ENCODE measurements at regions not wholly inside any gene's neighbourhood (a gene's known extent, or its start where the extent isn't known, plus 50 kb on each side); places are given as distances from the start of the nearest gene placed in this dataset.

GRCh38 chr20:23151008-23151703 is 65.0 kb upstream of the CD93 start:
- peaks cover 13 to 89% (median 54%) of the 10 kb centered on the region in 4 experiments for H3K4me1 ChIP-seq (ENCODE audit: control extremely low read depth in 1 of 4, control insufficient read depth in 4 of 4, insufficient read depth in 4 of 4, low read length in 3 of 4)
- no peak for DNase-seq
- peak overlapping the region in 1 of 2 experiments; percentile 45 for H3K27ac ChIP-seq (ENCODE audit: insufficient read depth in 1 of 2, low read depth in 1 of 2, low read length in 2 of 2, poor library complexity in 1 of 2, severe bottlenecking in 2 of 2)
- no peaks in the 10 kb centered on the region for H3K9me3 ChIP-seq (ENCODE audit: control extremely low read depth in 1 of 5, control insufficient read depth in 4 of 5, insufficient read depth in 2 of 5, low read depth in 1 of 5, low read length in 4 of 5)
- no peaks in the 10 kb centered on the region for H3K36me3 ChIP-seq (ENCODE audit: control insufficient read depth in 4 of 4, insufficient read depth in 4 of 4, low read length in 3 of 4)
- WGBS (ENCODE audit: insufficient coverage) = 79% methylated on average over 5 of the region's 8 CpGs
- ChIA-PET POLR2A (no interaction called here), CTCF (interaction anchor here (1.6 kb wide), 1 partner anchor 33 kb away, joined by 3 read pairs; no protein-coding TSS in a partner anchor)
- H3K27me3 ChIP-seq (replicated peaks in 2 of 5; ENCODE audit: control insufficient read depth in 4 of 5, insufficient read depth in 5 of 5, low read length in 4 of 5) = no peaks in the 10 kb centered on the region
- H3K4me3 ChIP-seq (ENCODE audit: control insufficient read depth in 1 of 7, extremely low read depth in 1 of 7, insufficient read depth in 4 of 7, low read depth in 2 of 7, low read length in 6 of 7) = no peak overlapping the region

GRCh38 chr20:23150304-23151007 is 64.3 kb upstream of the CD93 start:
- no peaks in the 10 kb centered on the region for H3K9me3 ChIP-seq (ENCODE audit: control extremely low read depth in 1 of 5, control insufficient read depth in 4 of 5, insufficient read depth in 2 of 5, low read depth in 1 of 5, low read length in 4 of 5)
- H3K4me3 ChIP-seq (ENCODE audit: control insufficient read depth in 1 of 7, extremely low read depth in 1 of 7, insufficient read depth in 4 of 7, low read depth in 2 of 7, low read length in 6 of 7) = no peak overlapping the region
- DNase-seq = no peak
- ChIA-PET CTCF (interaction anchor here (1.0 to 1.7 kb wide), 3 partner anchors 9 to 50 kb away, joined by 3 to 4 read pairs (median 4); no protein-coding TSS in a partner anchor), POLR2A (no interaction called here)
- H3K4me1 ChIP-seq (ENCODE audit: control extremely low read depth in 1 of 4, control insufficient read depth in 4 of 4, insufficient read depth in 4 of 4, low read length in 3 of 4) = peaks cover 13 to 88% (median 52%) of the 10 kb centered on the region in 4 experiments
- no peaks in the 10 kb centered on the region for H3K36me3 ChIP-seq (ENCODE audit: control insufficient read depth in 4 of 4, insufficient read depth in 4 of 4, low read length in 3 of 4)
- no peaks in the 10 kb centered on the region for H3K27me3 ChIP-seq (replicated peaks in 2 of 5; ENCODE audit: control insufficient read depth in 4 of 5, insufficient read depth in 5 of 5, low read length in 4 of 5)
- H3K27ac ChIP-seq (ENCODE audit: insufficient read depth in 1 of 2, low read depth in 1 of 2, low read length in 2 of 2, poor library complexity in 1 of 2, severe bottlenecking in 2 of 2) = peak overlapping the region in 1 of 2 experiments; percentile 68
- 79% methylated on average over 7 of the region's 8 CpGs for WGBS (ENCODE audit: insufficient coverage)

DNA sequence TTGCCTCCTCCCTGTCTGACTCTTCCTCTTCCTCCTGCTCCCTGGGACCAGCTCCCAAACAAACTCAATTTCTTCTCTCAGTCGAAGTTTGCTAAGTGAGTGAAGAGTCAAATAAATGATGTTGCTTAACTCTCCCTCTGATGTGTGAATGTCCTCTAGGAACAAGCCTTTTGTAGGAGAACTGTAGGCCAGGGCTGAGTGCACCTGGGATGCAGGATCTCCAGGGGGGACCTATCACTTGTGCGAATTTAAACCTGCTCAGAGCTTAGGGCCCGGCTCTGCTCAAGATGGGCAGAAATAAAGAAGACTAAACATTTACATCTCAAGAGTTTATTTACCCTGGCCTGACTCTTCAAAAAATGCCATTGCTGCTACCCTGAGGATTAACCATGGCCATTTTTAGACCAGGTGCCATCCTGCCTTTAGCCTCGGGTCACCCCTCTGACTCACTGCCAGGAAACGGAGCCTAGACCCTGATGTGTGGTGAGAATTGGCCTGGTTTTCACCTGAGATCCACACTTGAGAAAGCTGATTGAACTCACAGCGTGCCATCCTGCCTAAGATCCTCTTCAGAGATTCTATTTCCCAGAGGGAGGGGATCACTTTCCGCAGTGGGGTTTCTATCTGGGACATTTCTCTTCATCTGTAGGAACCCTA is 63.6 kb upstream of the CD93 start:
- Histone ChIP-seq H3K4me1 (ENCODE audit: control extremely low read depth in 1 of 4, control insufficient read depth in 4 of 4, insufficient read depth in 4 of 4, low read length in 3 of 4) (peaks cover 13 to 90% (median 48%) of the 10 kb centered on the region in 4 experiments), H3K9me3 (ENCODE audit: control extremely low read depth in 1 of 5, control insufficient read depth in 4 of 5, insufficient read depth in 2 of 5, low read depth in 1 of 5, low read length in 4 of 5) (no peaks in the 10 kb centered on the region), H3K27me3 (replicated peaks in 2 of 5; ENCODE audit: control insufficient read depth in 4 of 5, insufficient read depth in 5 of 5, low read length in 4 of 5) (no peaks in the 10 kb centered on the region), H3K4me3 (ENCODE audit: control insufficient read depth in 1 of 7, extremely low read depth in 1 of 7, insufficient read depth in 4 of 7, low read depth in 2 of 7, low read length in 6 of 7) (no peak overlapping the region), H3K36me3 (ENCODE audit: control insufficient read depth in 4 of 4, insufficient read depth in 4 of 4, low read length in 3 of 4) (no peaks in the 10 kb centered on the region), H3K27ac (ENCODE audit: insufficient read depth in 1 of 2, low read depth in 1 of 2, low read length in 2 of 2, poor library complexity in 1 of 2, severe bottlenecking in 2 of 2) (peak overlapping the region in 1 of 2 experiments; percentile 68)
- POLR2A ChIA-PET = no interaction called here
- 100% methylated on average over 6 of the region's 7 CpGs for WGBS (ENCODE audit: insufficient coverage)
- no peak for DNase-seq
- CTCF ChIA-PET = interaction anchor here (1.0 to 1.7 kb wide), 3 partner anchors 8 to 51 kb away, joined by 3 to 4 read pairs (median 4); no protein-coding TSS in a partner anchor

DNA sequence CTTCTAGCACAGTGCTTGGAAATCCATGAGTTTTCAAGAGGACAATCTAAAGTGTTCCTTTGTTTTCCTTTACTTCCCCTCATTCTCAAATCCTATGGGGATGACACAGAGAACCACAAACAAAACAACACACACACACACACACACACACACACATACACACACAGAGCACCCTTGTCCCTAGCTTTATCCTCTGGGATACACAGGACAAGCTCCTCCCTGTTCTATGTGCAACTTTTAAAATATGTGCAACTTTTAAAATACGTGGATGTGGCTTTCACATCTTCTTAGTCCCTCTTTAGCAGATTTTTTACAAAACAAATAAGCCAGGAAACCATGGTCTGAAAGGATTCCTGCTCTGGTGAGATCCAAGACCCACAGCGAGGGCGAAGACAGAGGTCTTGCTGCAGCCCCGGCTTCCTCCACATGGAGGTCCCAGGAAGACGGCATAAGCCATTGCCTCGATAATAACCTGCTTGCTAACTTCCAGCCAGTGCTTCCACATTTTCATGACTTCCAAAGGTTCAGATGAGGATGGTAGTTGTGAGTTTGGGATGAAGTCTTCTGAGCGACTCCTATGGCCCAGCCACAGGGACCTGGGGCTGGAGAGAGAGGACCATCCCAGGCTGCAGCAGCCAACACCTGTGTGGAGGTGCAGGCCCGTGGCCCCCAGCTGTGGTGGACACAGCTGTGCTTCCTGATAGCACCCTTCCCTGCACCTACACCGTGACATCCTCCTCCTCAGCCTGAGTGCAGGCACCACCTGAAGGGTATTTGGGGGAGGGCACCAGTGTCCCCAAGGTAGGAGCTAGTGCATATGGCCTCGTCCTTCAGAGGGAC is 62.8 kb upstream of the CD93 start:
- CTCF ChIA-PET = interaction anchor here (1.0 to 1.7 kb wide), 2 partner anchors 7 to 16 kb away, joined by 3 to 4 read pairs; no protein-coding TSS in a partner anchor
- H3K27ac ChIP-seq (ENCODE audit: insufficient read depth in 1 of 2, low read depth in 1 of 2, low read length in 2 of 2, poor library complexity in 1 of 2, severe bottlenecking in 2 of 2) = peak overlapping the region in 1 of 2 experiments; percentile 68
- no peaks in the 10 kb centered on the region for H3K9me3 ChIP-seq (ENCODE audit: control extremely low read depth in 1 of 5, control insufficient read depth in 4 of 5, insufficient read depth in 2 of 5, low read depth in 1 of 5, low read length in 4 of 5)
- no peak overlapping the region for H3K4me3 ChIP-seq (ENCODE audit: control insufficient read depth in 1 of 7, extremely low read depth in 1 of 7, insufficient read depth in 4 of 7, low read depth in 2 of 7, low read length in 6 of 7)
- H3K36me3 ChIP-seq (ENCODE audit: control insufficient read depth in 4 of 4, insufficient read depth in 4 of 4, low read length in 3 of 4) = no peaks in the 10 kb centered on the region
- no peaks in the 10 kb centered on the region for H3K27me3 ChIP-seq (replicated peaks in 2 of 5; ENCODE audit: control insufficient read depth in 4 of 5, insufficient read depth in 5 of 5, low read length in 4 of 5)
- WGBS (ENCODE audit: insufficient coverage) = 100% methylated on average over 7 of the region's 10 CpGs
- no peak for DNase-seq
- POLR2A ChIA-PET = no interaction called here
- H3K4me1 ChIP-seq (ENCODE audit: control extremely low read depth in 1 of 4, control insufficient read depth in 4 of 4, insufficient read depth in 4 of 4, low read length in 3 of 4) = peaks cover 13 to 85% (median 46%) of the 10 kb centered on the region in 4 experiments

- H3K36me3 ChIP-seq (ENCODE audit: control insufficient read depth in 4 of 4, insufficient read depth in 4 of 4, low read length in 3 of 4) = no peaks in the 10 kb centered on the region
- peak; percentile 59 to 89 (median 87) for DNase-seq
- H3K27ac ChIP-seq (ENCODE audit: insufficient read depth in 1 of 2, low read depth in 1 of 2, low read length in 2 of 2, poor library complexity in 1 of 2, severe bottlenecking in 2 of 2) = peak overlapping the region in 1 of 2 experiments; percentile 68
- H3K4me3 ChIP-seq (ENCODE audit: control insufficient read depth in 1 of 7, extremely low read depth in 1 of 7, insufficient read depth in 4 of 7, low read depth in 2 of 7, low read length in 6 of 7) = no peak overlapping the region
- ChIA-PET POLR2A (no interaction called here), CTCF (interaction anchor here (1.7 kb wide), 1 partner anchor 97 kb away, joined by 4 read pairs; no protein-coding TSS in a partner anchor)
- peaks cover 15 to 88% (median 48%) of the 10 kb centered on the region in 4 experiments for H3K4me1 ChIP-seq (ENCODE audit: control extremely low read depth in 1 of 4, control insufficient read depth in 4 of 4, insufficient read depth in 4 of 4, low read length in 3 of 4)
- no peaks in the 10 kb centered on the region for H3K27me3 ChIP-seq (replicated peaks in 2 of 5; ENCODE audit: control insufficient read depth in 4 of 5, insufficient read depth in 5 of 5, low read length in 4 of 5)
- H3K9me3 ChIP-seq (ENCODE audit: control extremely low read depth in 1 of 5, control insufficient read depth in 4 of 5, insufficient read depth in 2 of 5, low read depth in 1 of 5, low read length in 4 of 5) = no peaks in the 10 kb centered on the region
- WGBS (ENCODE audit: insufficient coverage) = 75% methylated on average over 8 of the region's 9 CpGs
Measured at GRCh38 chr20:23147964-23148730, 62.0 kb upstream of the CD93 start.

DNA sequence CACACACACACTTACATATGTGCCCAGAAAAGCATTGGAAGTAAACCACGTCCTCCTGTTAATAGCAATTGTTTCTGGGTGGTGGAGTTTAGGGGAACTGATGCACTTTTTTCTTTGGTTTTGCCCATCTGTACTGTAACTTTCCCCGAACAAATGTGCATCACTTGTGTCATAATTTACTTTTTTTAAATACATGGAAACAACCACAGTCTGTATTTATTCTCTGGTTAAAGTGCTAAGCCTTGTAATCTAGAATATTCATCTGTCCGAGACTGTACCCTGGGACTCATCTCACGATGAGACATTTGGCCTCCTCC is 61.5 kb upstream of the CD93 start:
- 58% methylated on average over 2 of the region's 4 CpGs for WGBS (ENCODE audit: insufficient coverage)
- Histone ChIP-seq H3K27ac (ENCODE audit: insufficient read depth in 1 of 2, low read depth in 1 of 2, low read length in 2 of 2, poor library complexity in 1 of 2, severe bottlenecking in 2 of 2) (peak overlapping the region in 1 of 2 experiments; percentile 59), H3K4me3 (ENCODE audit: control insufficient read depth in 1 of 7, extremely low read depth in 1 of 7, insufficient read depth in 4 of 7, low read depth in 2 of 7, low read length in 6 of 7) (no peak overlapping the region), H3K4me1 (ENCODE audit: control extremely low read depth in 1 of 4, control insufficient read depth in 4 of 4, insufficient read depth in 4 of 4, low read length in 3 of 4) (peaks cover 19 to 89% (median 50%) of the 10 kb centered on the region in 4 experiments), H3K27me3 (replicated peaks in 2 of 5; ENCODE audit: control insufficient read depth in 4 of 5, insufficient read depth in 5 of 5, low read length in 4 of 5) (no peaks in the 10 kb centered on the region), H3K9me3 (ENCODE audit: control extremely low read depth in 1 of 5, control insufficient read depth in 4 of 5, insufficient read depth in 2 of 5, low read depth in 1 of 5, low read length in 4 of 5) (no peaks in the 10 kb centered on the region), H3K36me3 (ENCODE audit: control insufficient read depth in 4 of 4, insufficient read depth in 4 of 4, low read length in 3 of 4) (no peaks in the 10 kb centered on the region)
- DNase-seq = no peak
- ChIA-PET POLR2A (no interaction called here), CTCF (interaction anchor here (1.7 to 2.4 kb wide), 2 partner anchors 14 to 97 kb away, joined by 4 to 10 read pairs; no protein-coding TSS in a partner anchor)

All from common myeloid progenitor, CD34-positive (primary cell).